Bone marrow (tissue), 2 donors: ENCODE measurements at regions not wholly inside any gene's neighbourhood (a gene's known extent, or its start where the extent isn't known, plus 50 kb on each side); places are given as distances from the start of the nearest gene placed in this dataset.

Experiments used
- DNase-seq, 2 donors: peaks; one replicate each; lab custom pipeline; 2025; lab: John Stamatoyannopoulos, UW

DNA sequence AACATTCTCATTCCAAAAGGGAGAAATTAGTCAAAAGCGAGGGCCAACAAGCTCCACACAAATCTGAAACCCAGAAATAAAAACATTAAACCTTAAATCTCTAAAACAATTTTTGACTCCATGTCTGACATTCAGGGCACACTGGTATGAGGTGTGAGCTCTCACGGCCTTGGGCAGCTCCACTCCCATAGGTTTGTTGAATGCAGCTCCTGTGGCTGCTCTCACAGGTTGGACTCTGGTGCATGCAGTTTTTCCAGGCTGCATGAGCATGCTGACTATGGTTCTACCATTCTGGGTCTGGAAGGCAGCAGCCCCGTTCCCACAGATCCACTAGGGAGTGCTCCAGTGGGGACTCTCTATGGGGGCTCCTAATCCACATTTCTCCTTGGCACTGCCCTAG lies 887.1 kb upstream of the GHITM start:
- DNase-seq: no peak

DNA sequence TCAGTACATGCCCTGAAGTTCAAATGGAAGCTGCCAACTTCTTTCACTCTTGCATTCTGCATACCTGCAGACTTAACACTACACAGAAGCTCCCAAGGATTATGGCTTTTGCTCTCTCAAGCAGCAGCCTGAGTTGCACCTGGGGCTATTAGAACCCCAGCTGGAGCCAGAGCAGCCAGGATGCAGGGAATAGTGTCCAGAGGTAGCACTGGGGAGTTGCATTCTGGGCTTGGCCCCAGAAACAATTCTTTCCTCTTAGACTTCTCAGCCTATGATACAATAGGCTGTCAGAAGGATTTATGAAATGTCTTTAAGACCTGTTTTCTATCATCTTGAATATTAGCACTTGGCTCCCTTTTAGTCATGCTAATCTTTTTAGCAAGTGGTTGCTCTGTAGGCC lies 886.7 kb upstream of the GHITM start:
- DNase-seq: no peak

DNA sequence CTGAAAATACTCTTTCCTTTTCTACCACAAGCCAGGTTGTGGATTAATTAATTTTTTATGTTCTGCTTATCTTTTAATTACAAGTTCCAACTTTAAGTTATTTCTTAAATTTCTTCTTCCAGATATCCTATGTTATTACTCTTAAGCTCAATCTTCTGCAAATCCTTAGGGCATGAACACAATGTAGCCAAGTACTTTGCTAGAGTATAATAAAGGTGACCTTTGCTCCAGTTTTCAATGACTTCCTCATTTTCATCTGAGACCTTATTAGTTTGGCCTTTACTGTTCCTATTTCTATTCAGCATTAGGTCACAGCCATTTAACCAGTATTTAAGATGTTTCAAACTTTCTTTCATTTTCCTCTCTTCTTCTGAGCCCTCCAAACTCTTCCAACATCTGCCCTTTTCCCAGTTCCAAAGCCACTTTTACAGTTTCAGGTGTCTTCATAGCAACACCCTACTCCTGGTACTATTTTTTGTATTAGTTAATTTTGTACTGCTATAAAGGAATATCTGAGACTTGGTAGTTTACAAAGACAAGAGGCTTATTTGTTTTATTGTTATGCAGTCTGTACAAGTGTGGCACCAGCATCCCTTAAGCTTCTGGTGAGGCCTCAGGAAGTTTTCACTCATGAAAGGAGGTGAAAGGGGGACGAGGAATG lies 886.2 kb upstream of the GHITM start:
- no peak for DNase-seq

DNA sequence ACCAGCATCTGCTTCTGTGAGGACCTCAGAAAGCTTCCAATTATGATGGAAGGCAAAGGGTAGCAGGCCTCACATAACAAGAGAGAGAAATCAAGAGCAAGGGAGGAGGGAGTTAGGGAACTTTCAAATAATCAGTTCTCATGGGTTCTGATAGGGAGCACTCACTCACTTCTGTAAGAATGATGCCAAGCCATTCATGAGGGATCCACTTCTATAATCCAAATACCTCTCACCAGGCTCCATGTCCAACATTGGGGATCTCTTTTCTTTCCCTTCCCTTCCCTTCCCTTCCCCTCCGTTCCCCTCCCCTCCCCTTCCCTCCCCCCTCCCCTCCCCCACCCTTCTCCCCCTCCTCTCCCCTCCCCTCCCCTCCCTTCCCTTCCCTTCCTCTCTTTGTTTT lies 884.6 kb upstream of the GHITM start:
- DNase-seq: no peak

DNA sequence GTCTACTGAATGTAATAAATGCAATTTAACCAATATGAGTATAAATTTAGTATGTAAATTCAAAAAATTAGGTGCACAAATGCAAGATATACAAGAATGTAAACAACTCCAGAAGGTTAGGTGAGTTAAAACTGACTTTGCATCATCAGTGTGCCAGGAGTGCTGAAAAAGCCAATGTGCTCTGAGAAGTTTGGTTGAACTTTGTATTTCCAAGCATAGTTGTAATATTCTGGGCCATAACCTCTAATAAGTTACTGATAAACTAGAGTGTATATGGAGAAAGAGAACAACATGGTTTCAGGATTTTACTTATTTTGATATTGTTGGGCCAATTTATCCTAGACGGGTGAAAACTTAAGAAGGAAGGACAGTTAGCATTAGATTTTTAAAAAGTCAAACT lies 876.9 kb upstream of the GHITM start:
- no peak for DNase-seq

DNA sequence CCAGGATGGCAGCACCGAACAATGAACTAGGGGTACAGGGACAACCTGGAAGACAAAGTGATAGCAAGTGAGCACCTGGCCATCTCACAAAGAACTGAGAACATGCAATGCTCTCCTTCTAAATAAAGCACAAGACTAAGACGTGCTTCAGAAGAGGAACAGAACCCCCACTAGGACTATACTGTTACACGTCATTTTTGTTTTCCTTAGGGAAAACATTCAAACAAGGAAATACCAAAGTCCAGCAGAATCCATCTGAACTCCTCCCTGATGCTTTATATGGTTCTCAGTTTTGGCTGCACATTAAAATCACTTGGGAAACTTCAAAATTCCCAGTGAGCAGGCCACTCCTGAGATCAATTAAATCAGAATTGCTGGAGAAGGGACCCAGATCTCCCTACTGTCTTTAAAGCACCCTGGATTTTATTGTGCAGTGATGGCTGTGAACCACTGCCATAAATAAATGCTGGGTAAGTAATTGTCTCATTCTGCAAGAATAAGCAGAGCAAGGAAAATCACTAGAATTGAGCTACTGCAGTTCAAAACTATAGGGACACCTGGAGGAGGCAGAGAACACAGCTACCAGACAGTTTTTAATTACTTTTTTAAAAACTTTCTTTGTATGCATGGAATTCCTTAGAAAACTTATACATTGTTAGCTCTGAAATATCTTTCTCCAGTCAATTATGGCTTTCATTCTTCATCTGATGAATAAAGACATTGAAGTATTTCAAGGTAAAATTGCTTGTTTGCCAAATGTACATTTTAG lies 866.5 kb upstream of the GHITM start:
- no peak for DNase-seq

DNA sequence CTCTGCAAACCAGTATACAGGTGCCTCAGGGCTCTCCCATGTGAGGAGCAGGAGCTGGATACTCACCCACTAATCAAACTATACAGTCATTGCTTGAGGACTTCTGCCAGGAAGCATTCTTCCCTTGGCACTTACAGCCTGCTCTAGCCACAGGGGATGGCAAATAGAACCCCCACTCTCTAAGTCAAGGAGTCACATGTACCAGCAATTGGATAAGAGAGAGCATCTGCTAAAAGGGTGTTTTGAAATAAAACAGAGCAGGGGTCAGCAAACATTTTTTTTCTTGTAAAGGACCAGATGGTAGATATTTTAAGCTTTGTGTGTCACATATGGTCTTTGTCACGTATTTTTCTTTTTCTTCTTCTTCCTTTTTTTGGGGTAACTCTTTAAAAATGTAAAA lies 865.2 kb upstream of the GHITM start:
- no peak for DNase-seq

DNA sequence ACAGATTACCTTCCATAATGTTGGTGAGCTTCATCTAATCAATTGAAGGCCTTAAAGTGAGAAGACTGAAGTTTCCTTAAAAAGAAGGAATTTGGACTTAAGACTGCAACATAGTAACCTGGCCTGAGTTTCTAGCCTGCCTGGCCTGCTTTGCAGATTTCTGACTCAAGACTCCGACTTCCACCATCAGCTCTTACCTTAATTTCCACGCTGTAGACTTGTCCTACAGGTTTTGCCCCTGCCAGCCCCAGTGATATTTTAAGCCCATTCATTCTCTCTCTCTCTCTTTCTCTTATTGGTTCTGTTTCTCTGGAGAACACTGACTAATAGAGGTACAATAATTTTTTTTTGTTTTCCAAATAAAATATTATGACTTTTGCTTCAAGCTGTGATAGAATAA lies 862.3 kb upstream of the GHITM start:
- DNase-seq: no peak

DNA sequence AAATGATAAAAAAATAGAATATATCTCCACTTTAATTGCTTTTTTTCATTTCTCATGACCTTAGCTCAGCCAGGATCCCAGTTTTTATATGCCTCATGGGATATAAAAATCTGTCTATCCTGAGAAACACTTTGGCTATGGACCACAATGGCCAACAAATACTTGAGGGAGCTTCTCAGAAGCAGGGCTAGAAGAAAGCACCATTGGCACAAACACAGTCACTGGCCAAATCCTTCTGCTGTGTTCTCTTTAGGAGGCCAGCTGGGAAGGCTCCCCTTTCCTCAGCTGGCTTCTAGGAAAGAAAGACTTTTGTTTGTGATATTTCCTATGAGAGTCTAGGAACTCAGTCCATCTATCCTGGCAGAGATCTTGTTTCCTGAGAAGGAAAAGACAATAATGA lies 856.2 kb upstream of the GHITM start:
- DNase-seq: no peak

DNA sequence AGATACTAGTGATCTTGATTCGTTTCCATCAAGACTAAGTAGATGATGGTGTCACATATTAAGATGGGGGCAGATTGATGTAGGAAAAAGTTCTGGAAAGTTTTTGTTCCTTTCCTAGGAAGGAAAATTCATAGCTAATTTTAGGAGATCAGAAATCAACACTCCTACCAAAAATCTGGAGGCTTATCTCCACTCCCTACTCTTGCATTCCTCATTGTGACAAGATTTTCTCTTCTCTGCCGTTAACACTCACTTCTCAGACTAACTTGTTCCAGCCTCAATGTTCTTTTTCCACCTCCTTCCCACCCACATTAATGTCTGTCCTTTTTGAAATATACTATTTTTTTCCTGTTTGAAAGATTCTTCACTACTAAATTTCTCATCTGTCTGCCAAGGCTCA lies 851.9 kb upstream of the GHITM start:
- DNase-seq: no peak

DNA sequence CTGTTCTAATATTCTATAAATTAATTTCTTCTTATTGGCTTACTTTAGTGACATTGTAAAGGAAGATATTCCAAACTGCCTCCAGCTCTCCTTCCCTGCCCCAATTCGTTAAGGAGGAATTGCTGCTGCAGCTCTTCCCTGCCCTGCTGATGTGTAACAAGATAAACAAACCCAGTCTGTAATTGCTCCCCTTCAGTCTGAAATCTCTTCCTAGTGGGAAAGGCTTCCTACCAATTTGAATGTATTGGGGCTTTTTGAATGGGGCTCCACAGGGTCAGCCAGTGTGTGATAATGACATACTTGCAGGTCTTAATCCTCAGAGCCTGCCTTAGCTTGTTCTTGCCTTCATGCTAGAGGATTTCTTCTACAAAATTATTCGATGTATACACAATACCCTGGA lies 849.9 kb upstream of the GHITM start:
- DNase-seq: no peak

DNA sequence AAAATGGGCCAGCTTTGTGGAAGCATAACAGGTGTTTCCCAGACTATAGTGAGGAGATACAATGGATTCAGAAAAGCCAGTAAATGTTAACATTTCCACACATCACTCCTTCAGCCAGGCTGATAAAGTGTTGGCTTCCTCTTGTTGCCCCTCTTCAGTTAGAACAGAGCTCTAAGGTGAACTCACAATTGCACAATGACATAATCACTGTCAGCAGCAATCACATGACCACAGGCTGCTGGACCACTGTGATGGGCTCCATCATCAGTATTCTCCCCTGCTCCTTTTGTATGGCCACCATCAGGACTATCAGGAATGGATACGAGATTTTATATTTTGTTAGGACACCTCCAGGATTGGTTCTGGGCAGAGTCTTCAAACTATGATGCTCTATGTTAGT lies 849.4 kb upstream of the GHITM start:
- DNase-seq: no peak

DNA sequence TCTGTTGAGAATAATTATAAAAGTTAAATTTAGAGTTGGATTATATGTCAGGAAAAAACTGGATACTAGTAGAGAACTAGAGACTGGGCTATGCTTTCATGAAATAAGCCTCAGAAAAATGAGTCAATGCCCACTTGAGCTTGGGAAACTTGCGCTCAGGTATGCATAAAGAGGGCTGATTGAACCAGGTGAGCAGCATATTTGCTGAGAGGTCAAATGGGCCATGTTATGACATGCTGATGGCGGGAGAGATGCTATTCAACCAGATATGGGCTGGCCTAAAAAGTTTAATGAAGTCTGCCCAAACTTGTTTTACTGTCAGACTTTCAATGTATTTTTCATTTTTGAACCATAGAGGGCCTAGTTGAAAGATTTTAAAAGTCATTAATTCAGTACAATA lies 837.6 kb upstream of the GHITM start:
- no peak for DNase-seq

DNA sequence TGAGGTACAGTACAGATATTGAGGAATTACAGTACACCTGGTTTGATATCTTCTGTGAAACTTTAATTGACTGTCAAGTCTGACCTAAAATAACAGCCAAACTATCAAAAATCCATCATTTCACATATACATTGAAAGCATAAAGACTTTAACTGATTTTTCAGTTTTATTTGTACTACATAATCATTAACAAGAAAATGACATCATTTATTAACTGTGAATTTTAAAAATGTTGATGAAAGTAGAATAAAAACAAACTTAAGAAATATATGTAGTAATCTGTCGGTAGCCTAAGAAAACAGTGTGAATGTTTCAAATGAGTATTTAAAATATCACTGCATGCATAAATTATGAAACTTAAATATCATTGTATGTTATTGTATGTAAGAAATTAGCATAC lies 836.7 kb upstream of the GHITM start:
- DNase-seq: no peak

DNA sequence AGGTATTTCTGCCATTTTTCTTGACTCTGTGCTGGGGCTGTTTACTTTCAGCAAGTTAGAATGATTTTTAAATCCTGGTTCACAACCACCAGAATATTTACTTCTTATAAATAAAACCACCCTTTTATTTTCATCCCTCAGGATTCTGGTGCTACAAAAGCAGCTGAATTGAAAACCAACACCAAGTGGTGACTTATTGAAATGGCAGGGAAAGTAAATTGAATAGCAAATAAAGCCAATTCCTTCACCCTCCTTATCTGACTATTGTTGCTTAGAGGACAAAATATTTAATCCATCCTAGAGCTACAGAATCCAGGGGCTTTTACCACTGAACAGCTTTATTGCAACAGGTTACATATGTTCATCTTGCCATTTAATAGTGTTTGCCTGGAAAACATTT lies 828.6 kb upstream of the GHITM start:
- no peak for DNase-seq

DNA sequence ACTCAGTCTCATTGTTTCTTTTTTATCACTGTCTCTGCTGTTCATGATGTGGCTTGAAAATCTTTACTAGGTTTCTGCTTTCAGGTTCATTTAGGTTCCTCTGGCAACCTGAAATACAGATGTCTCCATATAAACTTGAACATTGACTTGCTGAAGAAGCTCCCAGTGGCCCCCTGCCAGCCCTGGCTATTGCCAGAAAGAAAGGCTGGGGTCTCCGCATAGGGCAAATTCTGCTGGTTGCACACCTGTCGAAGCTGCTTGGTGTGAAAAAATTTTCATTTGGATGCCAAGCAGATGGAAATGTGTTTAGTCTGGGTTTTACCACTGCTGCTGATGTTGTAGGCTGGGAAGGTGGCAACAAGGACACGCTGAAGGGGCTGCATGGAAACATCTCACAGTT lies 826.7 kb upstream of the GHITM start:
- DNase-seq: no peak

DNA sequence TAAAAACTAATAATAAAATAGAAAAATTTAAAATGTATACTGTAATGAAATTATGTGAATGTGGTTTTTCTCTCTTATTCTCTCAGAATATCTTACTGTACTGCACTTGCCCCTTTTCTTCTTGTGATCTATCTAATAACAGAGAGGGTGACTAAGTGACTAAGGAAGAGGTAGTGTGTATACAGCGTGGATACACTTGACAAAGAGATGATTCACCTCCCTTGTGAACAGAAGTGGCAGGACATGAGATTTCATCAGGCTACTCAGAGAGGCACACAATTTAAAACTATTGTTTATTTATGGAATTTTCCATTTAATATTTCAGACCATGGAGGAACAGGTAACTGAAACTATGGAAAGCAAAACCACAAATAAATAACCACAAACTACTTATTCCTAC lies 806.6 kb upstream of the GHITM start:
- DNase-seq: no peak

DNA sequence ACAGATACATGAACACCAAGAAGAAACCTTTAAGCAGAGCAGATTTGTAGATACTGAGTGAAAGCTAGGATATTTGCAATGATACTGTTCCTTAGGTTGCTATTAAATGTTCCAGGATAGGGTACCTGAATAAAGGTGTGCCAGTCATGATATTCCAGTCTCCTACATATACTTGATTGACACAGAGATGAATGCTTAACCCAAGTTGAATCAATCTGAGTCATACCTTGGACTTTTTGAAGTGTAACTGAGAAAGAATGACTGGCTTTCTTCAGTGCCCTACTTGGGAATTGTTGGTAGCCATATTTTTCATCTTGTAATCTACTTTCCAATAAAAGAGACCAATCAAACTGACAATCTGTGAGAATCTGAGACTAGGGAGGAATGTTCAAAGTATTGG lies 805.7 kb upstream of the GHITM start:
- no peak for DNase-seq

DNA sequence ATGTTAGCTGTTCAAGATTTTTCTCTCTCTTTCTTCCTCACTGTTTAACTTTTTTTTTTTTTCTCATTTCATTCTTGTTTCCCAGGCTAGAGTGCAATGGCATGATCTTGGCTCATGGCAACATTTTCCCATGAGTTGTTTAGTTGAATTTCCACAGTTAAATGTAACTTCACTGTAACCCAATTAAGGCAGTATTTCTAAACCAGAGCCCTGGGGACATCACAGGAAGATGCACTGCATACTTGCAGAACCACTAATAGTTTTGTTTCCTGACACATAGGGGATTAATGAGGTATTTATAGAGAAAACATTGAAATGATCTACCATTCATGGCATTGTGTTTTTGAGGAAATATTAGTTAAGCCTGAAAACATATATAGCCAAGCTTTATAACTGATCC lies 795.6 kb upstream of the GHITM start:
- DNase-seq: no peak

DNA sequence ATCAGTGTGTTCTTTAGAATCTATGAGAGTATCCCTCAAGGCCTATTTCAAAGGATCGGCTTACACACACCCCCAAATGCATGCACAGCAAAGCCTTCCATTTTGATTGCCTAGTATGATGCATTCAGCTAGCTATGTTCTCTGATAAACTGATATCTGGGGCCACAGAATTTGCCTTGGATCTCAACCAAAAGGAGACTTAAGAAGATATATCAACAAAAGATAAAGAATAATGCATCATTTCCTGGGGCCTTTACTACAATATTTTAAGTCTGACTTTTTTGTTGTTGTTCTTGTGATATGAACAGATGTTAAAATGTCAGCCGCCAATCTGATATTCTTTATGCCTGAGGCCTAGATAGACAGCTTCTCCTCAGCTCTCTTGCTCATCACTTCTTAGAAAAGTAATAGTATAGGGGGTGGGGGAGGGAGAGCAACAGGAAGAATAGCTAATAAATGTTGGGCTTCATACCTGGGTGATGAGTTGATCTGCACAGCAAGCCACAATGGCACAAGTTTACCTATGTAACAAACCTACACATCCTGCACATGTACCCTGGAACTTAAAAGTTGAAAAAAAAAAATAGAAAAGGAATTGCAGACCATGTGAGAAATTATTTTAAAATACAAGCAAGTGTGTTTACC lies 792.9 kb upstream of the GHITM start:
- DNase-seq: no peak

DNA sequence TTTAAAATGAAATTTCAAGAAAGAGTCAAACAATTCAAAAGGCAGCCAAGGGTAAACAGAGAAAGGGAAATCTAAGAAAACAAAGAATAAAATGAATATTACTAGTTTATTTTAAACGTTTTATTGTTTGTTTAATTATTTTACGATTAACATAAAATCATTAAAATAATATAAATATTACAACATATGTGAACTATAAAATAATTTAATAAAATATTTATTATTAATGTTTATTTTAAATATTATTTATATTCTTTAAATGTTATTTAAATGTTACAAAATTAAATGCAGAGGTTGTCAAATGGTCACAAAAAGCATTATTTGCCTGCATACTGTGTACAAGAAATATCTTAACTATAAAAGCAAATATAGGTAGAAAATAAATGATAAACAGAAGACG lies 786.7 kb upstream of the GHITM start:
- no peak for DNase-seq

DNA sequence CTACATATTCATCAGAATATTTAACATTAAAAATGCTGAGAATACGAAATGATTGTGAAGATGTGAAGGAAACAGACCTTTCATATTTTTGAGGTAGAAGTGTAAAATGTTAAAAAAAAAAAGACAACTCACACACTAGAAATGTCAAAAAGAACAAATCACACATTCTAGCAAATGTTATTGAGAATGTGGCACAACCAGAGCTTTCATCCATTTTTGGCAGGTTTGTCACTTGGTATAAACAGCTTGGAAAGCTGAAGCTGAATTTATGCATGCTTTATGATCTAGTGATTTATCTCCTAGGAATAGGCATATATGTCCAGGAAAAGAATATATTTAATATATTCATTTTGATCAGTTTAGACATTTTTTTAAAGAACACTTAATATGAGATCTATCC lies 784.9 kb upstream of the GHITM start:
- DNase-seq: no peak

DNA sequence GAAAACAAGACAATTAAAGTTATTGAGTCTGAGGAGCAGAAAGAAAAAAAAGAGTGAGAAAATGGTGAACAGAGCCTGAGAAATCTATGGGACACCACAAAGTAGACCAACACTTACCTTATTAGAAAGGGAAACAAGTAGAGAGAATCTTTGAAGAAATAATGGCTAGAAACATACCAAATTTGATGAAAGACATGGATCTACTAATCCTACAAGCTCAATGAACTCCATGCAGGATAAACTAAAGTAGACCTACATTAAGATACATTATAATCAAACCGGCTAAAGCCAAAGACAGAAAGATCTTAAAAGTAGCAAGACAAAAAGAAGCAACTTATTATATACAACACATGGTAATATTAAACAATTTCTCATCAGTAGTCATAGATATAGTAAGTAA lies 782.3 kb upstream of the GHITM start:
- no peak for DNase-seq

DNA sequence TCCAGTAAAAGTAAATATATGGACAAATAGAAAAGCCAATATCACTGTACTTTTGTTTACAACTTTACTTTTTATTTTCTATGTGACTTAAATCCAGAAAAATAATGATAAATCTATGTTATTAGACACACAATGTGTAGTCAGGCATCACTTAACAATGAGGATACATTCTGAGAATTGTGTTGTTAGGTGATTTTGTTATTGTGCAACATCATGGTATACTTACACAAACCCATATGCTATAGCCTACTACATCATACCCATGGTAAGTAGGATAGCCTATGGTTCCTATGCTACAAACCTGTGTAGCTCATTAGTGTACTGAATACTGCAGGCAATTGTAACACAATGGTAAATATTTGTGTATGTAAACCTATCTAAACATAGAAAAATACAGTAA lies 781.7 kb upstream of the GHITM start:
- DNase-seq: no peak
